Retina (tissue), 1 donor: ENCODE measurements at regions not wholly inside any gene's neighbourhood (a gene's known extent, or its start where the extent isn't known, plus 50 kb on each side); places are given as distances from the start of the nearest gene placed in this dataset.
A peak's percentile ranks its signal among the peaks of the same experiment; 100 is the strongest.

ENCODE experiments used
- DNase-seq: peaks from one replicate; pipeline ENCODE4 v3.0.0-alpha.2; 2016

DNA sequence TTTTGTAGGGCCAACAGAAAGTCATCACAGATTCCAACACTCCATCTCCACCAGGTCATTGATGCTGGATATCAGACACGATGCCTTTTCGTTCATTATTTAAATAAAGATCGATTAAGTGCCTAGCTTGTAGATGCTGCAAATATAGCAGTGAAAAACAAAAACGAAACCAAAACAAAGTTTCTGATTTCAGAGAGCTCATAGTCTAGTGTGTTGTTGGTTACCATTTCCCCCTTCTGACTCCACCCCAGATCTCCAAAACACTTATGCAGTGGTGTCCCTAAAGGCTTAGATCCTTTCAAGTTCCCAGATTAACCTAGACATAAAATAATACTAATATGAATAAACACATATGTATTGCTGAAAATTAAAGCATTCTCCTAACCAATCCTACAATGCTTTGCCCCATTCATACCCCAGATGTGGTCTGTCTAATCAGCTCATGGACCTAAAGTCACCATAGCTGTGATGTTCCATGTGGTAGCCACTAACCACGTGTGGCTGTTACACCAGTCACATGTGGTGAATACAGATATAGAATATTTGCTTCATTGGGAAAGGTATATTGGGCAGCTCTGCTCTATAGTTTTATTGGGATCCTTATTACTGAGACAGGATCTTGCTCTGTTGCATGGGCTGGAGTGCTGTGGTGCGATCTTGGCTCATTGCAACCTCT lies 787.2 kb downstream of the TDRD15 start:
- DNase-seq: no peak

DNA sequence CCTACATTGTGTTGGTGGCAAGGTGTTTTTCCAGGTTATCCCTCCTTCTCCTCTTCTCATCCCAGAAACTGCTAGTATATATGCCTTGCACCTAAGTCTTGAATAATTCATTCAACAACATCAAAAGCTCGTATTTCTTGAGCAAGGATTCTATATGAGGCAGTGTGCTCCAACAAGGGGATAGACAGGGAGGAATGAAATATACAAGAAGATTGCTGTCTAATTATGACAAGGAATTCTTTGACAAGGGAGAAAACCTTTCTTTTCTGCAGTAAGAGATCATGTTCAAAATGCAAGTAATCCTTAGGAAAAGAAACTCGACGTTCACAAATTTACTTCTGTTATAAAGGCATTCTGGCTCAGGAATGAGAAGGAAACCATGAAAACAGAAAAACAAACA lies 788.6 kb downstream of the TDRD15 start:
- DNase-seq: no peak

DNA sequence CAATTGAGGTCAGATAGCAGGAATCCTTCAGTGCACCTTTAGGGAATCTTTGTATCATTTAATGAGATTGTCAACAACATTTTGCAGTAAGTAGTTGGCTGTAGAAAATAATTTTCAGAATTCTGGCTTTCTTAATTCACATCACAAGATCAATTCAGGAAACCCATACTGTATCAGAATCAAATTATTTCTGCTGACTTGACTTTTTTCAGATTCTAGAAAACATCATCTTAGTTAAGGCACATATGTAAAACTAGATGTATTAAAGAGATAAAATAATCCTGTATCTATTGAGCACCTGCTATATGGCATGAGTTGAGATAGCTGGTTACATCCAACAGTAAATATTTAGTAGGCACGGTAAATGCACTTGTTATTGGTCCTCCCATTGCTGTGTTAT lies 791.4 kb downstream of the TDRD15 start:
- no peak for DNase-seq

DNA sequence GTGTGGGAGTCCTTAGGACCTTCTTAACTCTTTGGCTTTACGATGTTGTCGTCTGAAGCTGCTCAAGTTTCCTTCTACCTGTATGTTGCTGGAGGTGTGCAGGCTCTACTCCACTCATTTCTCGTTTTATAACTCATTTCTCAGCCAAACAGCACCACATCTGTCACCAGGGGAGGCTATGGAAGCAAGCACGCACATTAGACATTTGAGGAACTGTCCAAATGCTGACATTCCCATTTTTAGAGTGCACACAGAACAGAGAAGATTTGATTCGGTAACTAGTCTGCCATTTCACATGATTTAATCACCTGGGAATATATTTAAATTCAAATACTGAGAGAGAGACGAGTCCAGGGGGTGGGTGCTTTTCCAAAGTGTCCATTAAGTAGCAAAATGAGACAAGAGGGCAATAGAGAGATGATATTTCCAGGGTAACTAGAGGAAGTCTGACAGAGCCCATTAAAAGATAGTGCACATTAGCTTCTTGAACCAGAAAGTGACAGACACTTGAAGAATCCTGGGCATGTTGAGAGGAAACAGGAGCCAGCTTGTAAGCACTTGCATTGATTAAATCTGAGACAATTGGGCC lies 793.3 kb downstream of the TDRD15 start:
- peak; percentile 42 for DNase-seq

DNA sequence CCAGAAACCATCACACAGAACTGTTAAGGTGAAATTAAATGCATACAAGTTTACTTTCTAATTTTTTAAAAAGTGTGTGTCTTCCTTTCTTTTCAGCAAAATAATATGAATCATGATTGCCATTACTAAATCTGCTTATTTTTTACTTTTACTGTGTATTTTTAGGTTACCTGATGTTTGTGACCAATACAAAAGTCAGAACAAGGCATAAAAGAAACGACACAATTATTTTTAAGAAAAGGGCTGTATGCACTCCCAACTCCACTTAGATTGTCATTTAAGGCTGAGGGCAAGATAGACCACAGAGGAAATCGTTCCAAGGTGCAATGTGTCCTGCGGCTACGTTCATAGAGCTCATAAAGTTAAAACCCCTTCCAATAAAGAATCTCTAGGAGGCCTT lies 797.0 kb downstream of the TDRD15 start:
- DNase-seq: no peak

DNA sequence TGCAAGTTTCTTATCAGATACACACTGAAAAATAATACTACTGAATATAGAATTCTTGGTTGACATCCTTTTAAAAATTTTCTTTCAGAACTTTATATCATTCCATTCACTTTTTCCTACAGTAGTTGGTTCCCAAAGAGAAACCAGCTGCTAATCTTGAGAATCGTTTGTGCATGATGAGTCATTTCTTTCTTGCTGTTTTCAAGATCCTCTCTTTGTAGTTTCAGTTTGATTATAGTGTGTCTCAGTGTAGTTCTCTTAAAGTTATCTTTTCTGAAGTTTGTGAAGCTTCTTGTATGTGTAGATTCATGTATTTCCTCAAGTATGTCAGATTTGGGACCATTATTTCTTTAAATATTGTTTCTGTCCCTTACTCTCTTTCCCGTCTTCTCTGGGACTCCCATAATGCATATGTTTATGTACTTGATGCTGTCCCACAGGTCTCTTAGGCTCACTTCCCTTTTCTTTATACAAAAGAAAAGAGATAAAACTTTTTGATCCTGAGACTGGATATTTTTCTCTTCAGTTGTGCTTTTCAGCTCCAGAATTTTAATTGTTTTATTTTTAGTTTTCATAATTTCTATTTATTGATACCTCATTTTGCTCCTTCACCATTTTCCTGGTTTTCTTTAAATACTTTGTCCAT lies 801.0 kb downstream of the TDRD15 start:
- no peak for DNase-seq

DNA sequence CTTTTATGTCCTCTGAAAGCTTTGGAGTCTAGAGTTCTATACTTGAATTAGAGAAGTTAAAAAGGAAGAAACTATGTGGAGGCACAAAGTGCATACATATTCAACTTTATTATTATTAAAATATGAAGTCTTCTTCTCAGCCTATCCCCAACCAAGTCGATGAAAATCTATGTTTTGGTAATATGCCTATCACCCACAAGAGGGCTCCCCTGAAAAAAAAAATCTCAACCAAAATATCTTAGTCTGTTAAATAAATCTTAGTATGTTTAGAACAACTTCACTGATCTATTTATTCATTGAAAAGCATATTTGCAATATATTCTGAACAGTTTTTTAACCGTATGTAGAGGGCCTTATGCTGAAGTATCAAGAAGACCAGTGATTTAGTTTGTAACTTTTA lies 804.5 kb downstream of the TDRD15 start:
- DNase-seq: no peak

DNA sequence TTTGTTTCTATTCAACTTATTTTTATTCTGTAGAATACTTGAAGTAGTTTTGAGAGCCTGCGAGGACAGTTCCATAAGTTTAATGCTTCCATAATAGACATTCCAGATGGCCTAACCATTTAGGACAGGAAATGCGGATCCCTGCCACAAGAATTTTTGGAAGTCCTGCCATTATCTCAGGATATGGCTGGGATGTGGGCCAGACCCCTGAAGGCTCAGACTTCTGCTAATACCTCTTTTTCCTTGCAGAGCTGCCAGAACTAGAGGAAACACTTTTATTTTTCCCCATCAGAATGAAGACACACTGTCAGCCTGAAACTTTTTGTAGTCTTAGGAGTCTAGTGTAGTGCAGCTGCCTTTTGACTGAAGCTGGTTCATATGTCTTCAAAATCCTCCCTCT lies 806.5 kb downstream of the TDRD15 start:
- no peak for DNase-seq

DNA sequence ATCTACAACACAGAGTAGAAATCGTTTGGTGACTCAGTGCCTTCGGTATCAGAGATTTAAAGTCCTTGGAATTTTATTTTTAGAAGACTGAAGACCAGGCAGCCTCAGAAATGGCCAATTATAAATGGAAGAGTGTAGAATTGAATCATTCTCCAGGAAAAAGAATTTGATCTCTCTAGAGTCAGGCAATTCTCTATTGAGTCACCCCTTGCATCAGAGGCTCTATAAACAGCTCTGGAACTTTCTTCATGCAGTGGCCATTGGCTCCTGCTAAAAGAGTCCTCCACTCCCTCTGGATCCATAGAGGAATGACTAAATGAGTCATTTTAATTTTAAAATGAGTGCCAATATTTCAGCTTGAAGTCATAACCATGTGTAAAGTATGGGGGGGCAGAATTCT lies 816.2 kb downstream of the TDRD15 start:
- DNase-seq: no peak

DNA sequence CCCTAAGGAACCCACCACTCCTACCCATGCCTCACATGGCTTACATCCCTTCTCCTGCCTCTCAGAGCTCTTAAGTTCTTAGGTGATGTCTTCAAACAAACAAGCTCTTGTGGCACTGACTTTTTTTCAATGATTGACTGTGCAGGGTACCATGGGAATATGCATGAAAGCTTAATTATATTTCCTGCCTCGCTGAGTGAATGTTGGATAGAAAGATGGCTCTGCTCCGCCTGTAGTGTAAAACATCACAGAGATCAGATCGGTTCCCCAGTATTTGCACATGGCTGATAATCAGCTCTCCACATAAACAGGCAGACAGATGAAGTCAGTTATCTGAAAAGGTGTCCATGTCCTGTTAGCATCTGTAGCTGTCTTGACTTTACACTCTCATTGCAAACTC lies 820.8 kb downstream of the TDRD15 start:
- DNase-seq: peak; percentile 27

DNA sequence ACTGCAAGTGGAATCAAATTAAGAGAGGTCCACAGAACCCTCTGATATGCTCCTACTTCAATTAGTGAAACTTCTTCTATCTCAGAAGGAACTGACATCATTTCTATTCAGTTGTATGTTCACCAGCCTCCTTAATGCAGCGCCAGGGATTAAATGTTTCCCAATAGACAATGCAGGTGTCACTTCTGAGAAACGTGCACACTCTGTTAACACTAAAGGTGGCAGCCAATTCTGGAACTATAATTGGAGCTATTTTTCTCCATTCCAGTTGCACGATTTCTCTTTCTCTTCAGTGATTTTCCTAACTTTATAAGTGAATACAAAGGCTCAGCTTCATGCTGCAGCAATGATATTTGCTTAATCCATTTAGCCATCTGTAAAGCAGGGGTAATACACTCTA lies 821.9 kb downstream of the TDRD15 start:
- no peak for DNase-seq

DNA sequence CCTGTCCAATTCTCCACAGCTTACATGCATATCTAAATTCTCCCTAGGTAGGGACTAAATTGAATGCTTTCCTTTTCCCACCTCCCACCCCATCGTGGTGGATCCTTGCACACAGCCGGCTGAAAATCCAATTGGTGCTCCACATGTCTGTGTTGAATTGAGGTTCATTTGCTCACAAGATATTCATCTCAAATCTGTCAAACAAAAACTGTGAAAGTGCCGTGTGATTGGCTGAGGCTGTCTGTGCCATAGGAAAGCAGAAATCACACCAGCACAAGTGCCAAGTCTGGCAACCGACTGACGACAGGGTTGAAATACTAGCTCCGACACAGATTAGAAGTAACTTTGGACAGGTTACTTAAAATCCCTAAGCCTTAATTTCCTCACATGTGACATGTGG lies 823.3 kb downstream of the TDRD15 start:
- DNase-seq: no peak

DNA sequence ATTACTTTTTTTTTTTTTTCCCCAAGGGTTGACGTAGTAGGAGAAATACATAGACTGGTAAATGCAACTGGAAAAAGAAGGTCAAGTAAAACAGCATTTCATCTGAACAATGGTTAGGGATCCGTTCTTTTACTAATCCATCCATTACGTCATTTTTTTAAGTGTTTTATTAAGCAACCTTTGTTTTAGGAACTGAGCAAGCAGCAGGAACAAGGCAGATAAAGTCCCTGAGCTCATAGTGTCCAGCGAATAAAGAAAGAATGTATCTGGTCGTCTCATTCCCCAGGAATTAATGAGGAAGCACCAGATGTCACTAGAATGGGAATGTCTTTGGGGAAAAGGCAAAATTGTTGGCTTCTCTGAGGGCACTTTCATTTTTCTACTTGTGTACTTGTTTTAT lies 842.4 kb downstream of the TDRD15 start:
- DNase-seq: no peak

DNA sequence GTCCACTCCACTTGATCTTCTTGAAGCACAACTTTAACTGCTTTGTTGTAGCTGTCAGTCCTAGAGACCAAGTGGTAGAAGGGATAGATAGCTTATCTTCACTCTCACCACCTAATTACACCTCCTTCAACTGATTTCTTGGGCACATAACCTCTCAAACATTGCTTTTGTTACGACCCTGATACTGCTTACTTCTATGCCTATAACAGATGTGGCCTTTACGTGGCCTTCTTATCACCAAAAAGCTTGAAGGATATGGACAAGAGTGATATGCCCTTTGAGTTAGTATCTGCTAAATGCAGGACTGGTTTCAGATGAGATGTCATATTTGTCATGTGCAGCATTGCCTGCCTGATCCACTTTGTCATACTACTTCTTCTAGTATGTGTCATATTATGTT lies 847.2 kb downstream of the TDRD15 start:
- DNase-seq: no peak

DNA sequence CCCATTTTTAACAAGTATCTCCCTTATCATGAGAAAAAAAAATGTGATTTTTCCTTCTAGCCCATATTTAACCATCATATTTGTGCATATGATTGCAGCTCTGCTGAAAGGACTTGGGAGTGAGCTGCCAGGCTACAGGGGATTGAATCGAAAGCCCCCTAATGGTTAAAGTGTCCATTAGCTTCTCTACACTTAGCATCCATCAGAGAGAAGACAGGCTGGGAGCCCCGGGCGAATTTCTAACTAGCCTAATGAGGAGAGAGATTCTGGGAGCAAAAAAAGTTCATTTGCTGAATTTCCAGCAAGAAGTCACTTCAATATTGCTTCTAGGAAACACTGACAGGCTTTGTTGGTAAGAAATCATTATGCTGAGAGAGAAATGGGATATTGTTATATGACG lies 848.8 kb downstream of the TDRD15 start:
- peak; percentile 49 for DNase-seq

DNA sequence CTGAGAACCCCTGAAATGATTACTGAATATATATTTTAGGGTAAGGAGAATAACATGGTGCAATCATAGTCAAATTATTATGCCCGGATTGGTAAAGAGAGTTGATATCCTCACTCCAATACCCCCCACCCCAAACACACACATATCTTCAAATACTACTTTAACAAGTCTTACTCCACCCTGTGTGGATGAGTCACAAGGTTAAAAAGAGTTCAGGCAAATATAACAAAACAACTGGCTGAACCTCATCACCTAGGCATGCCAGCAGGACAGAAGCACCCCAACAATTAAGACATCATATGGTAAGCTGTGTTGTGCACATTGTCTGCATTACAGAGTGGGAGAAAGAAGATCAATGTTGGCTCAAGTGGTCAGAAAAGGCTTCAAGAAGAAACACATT lies 857.4 kb downstream of the TDRD15 start:
- no peak for DNase-seq

DNA sequence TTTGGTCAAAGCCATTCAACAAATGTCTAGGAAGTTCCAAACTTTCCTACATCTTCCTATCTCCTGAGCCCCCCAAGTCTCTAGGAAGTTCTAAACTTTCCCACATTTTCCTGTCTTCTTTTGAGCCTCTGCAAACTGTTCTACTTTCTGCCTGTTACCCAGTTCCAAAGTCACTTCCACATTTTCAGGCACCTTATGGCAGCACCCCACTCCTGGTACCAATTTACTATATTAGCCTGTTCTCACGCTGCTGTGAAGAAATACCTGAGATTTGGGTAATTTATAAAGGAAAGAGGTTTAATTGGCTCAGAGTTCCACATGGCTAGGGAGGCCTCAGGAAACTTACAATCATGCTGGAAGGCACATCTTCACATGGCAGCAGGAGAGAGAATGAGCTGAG lies 869.2 kb downstream of the TDRD15 start:
- no peak for DNase-seq

DNA sequence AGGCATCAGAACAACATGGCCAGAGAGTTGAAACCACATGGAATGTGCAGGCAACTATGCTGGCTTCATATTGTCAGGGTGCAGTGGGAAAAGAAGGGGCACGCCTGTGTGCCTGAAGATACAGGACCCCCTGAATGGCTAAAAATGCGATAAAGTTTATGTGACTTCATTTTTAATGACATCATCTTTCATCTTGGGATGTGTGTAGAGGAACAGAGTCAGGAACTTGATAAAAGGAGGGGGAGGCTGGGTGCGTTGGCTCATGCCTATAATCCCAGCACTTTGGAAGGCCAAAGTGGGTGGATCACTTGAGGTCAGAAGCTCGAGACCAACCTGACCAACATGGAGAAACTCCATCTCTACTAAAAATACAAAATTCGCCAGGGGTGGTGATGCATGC lies 872.6 kb downstream of the TDRD15 start:
- DNase-seq: no peak

DNA sequence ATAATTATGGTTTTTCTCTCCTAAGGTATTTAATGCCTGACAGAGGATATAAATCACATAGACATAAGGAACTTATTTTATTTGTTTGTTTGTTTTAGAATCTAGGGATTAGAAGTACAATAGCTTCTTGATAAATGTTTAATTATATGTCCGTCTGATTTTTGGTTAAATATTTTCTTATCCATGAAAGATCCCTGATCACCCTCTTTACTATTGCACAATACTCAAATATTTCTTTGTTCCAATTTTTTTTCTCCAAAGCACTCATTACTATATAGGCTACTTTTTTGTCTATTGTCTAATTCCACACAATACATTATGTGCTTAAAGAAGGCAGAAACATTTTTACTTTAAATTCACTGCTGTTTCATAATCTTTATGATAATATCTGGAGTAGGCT lies 875.8 kb downstream of the TDRD15 start:
- DNase-seq: no peak

DNA sequence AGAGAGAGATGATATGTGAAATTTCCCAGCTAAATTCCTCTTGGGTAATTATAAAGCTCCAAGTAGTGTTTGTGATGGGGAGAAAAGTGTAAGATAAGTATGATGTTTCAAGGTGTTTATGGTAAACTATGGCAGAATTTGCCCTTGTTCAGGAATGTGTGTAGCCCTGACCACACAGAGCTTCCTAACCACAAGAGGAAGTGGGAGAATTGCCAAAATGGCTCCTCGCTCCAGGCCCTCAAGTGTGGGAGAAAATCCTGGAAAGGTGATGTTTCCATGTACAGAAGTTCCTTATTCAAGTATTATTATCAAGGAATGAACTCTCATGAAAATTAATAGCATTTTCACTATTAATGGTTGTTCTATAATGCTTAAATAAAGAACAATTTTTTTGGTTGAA lies 878.3 kb downstream of the TDRD15 start:
- DNase-seq: no peak

DNA sequence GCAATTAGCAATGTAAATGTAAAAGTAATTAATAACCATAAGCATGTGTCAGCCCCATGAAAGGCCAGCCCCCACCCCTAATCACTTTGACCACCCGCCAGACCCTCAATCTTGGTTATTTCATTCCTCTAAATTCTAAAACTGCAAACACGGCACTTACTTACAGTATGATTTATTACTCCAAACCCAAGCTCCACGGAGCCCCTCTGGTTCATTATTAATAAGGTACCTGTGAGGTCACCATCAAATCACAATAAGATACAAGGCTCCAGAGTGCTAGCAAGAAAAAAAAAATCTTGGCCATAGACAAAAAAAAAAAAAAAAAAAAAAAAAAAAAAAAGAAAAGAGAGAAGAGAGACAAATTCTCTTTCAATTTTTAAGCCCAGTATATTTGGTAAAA lies 879.5 kb downstream of the TDRD15 start:
- no peak for DNase-seq

DNA sequence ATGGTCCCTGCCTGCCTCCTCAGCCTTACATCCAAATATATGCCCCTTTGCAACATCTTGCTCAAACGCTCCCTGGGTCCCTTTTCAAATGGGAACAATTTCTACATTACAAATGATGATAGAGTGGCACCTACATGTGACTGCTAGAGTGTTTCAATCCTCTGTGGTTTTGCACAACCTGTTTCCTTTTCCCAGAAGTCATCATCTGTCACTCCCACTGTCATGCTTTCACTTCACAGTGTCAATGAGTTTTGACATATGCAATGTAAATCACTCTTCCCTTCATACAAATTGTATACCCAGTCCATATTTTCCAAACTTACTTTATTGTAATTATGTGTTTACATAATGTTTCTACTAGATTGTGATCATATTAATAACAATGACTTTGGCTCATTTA lies 887.3 kb downstream of the TDRD15 start:
- no peak for DNase-seq

DNA sequence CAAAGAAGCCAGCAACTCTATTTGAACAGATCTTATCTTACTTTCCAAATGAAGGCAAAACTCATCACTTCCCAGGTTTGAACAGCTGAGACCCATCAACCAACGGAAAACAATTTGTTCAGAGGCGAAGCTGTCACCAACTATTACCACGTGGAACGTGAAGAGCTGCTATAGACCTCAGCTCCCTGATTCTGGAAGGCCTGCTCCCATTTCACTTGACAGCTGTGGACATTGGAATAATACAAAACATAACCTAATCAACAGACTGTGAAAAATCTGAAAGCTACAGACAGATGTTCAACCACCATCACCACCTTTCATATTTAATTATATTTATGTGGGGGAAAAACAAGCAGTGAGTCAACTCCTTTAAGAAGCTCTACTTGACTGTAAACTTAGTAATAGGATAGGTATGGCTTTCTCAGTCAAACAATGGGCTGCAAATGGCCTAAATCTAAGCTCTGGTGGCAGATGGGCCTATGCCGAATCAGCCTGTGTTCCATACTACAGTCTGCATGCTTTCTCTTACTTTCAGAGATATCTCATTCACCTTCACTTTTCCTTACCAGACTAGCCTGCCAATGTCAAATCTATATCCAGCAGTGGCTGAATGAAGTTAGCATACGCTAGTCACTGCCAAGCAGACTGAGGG lies 896.4 kb downstream of the TDRD15 start:
- DNase-seq: peak; percentile 93

DNA sequence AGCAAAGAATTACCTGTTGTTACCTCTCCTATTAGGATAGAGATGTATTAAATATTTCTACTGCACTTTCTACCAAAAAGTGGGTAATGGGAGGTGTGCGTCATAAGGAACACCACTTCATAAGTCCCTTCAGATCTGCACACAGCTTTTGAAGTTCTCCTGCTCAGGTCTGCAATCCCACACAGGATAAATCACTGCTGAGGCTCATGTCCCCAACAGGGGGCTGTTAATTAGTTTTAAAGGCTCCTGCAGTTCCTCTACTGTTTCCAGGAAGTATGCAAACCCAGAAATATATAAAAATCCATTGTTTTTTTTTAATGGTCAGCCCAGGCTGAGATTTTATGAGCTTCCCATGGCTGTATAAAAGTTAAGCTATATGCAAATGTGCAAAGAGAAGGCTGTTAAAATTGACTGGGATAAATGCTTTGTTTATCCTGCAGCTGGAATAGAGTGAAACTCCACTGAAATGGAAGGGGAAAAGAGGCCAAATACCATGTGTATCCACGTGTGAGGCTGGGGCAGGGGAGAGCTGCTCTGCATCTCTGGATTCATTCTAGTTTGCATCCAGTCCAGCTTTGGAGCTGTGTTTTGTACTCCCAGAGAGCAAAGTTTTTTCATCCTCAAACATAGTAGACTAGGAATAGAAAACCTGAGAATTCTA lies 903.7 kb downstream of the TDRD15 start:
- no peak for DNase-seq
